C4-2B (cell line): ENCODE measurements at regions not wholly inside any gene's neighbourhood (a gene's known extent, or its start where the extent isn't known, plus 50 kb on each side); places are given as distances from the start of the nearest gene placed in this dataset.

Experiments
- ZFX ChIP-seq: fragments of 450-650 bp; IDR thresholded peaks from 2 replicates; pipeline ENCODE4 v1.6.1; 2017
- TF ChIP-seq, protein P1 (sequence below): fragments of 450-650 bp; conservative IDR thresholded peaks from 2 replicates; pipeline ENCODE4 v1.5.1; 2017; ENCODE audit warnings: mild to moderate bottlenecking

DNA sequence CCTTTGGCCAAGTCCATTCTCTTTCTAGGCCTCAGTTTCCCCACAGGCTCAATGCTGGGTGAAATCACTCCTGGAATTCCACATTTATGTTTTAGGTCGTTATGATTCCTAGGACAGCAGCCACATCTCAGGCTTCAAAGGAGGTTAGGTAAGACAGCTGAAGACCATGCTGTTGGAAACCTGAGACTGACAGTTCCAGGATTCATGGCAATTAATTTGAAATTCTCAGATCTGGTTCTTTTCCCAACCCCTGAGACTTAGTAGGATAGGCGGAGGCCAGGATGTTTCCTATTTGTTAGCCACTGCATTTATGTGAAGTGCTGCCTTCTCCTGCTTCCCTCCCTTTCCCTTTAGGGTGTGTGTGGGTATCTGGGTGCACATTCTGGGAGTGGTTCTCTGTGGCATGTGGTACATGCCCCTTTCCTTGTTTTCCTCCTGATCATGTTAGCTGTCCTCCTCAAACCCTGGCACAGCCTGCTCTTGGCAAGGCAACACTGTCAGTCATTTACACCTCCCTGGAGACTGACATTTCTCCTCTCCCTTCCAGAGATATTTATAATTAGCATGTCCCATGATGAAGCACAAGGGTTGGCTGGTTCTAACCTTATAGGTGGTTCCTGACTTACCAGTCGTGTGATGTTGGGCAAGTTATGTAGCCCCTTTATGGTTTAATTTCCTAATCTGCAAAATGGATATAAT is 91.4 kb upstream of the SALL1 start:
- TF ChIP-seq, protein P1, sequence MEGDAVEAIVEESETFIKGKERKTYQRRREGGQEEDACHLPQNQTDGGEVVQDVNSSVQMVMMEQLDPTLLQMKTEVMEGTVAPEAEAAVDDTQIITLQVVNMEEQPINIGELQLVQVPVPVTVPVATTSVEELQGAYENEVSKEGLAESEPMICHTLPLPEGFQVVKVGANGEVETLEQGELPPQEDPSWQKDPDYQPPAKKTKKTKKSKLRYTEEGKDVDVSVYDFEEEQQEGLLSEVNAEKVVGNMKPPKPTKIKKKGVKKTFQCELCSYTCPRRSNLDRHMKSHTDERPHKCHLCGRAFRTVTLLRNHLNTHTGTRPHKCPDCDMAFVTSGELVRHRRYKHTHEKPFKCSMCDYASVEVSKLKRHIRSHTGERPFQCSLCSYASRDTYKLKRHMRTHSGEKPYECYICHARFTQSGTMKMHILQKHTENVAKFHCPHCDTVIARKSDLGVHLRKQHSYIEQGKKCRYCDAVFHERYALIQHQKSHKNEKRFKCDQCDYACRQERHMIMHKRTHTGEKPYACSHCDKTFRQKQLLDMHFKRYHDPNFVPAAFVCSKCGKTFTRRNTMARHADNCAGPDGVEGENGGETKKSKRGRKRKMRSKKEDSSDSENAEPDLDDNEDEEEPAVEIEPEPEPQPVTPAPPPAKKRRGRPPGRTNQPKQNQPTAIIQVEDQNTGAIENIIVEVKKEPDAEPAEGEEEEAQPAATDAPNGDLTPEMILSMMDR: no peak
- TF ChIP-seq ZFX: no peak
